Endothelial cell (in vitro differentiated cells): ENCODE measurements at regions not wholly inside any gene's neighbourhood (a gene's known extent, or its start where the extent isn't known, plus 50 kb on each side); places are given as distances from the start of the nearest gene placed in this dataset.
"Not testable (repeated sequence)": the region's sequence is repeated elsewhere in the genome, so short reads cannot be mapped to it uniquely, and the experiment has no call there.

ENCODE experiments used
- DNase-seq: peaks from one replicate; pipeline ENCODE4 v3.0.0; 2021; ENCODE audit warnings: low spot score
- H3K27ac Mint-ChIP-seq: one replicate; pipeline ENCODE4 v1.8.0; 2021; ENCODE audit warnings: mixed read lengths, inconsistent platforms; ENCODE audit not compliant: unreplicated experiment
- H3K27me3 Mint-ChIP-seq: one replicate; pipeline ENCODE4 v1.8.0; 2021; ENCODE audit warnings: mild to moderate bottlenecking, moderate library complexity, mixed read lengths, inconsistent platforms; ENCODE audit not compliant: unreplicated experiment
- H3K36me3 Mint-ChIP-seq: one replicate; pipeline ENCODE4 v1.8.0; 2021; ENCODE audit warnings: mild to moderate bottlenecking, low read depth, mixed read lengths, inconsistent platforms; ENCODE audit not compliant: unreplicated experiment
- H3K4me1 Mint-ChIP-seq: one replicate; pipeline ENCODE4 v1.8.0; 2021; ENCODE audit warnings: mild to moderate bottlenecking, mixed read lengths, inconsistent platforms; ENCODE audit not compliant: unreplicated experiment
- H3K4me3 Mint-ChIP-seq: one replicate; pipeline ENCODE4 v1.8.0; 2021; ENCODE audit warnings: mild to moderate bottlenecking, mixed read lengths, inconsistent platforms; ENCODE audit not compliant: unreplicated experiment
- H3K9me3 Mint-ChIP-seq: one replicate; pipeline ENCODE4 v1.8.0; 2021; ENCODE audit warnings: mixed read lengths, inconsistent platforms; ENCODE audit not compliant: unreplicated experiment
- CTCF ChIP-seq: fragments of 200-600 bp; sonication (generic); IDR thresholded peaks from one replicate; pipeline ENCODE4 v1.5.0; 2021; ENCODE audit warnings: antibody characterized with exemption; ENCODE audit not compliant: unreplicated experiment

- Mint-ChIP-seq H3K9me3 (no peaks in the 10 kb centered on the region), H3K27me3 (no peaks in the 10 kb centered on the region), H3K36me3 (no peaks in the 10 kb centered on the region), H3K4me1 (no peaks in the 10 kb centered on the region), H3K27ac (no peak overlapping the region), H3K4me3 (no peak overlapping the region)
- no peak for DNase-seq
- TF ChIP-seq CTCF = no peak
These were observed 294.8 kb downstream of the FOXO1 start for GRCh38 chr13:40371531-40372125.

- H3K27me3 Mint-ChIP-seq, H3K36me3 Mint-ChIP-seq, H3K9me3 Mint-ChIP-seq, H3K4me3 Mint-ChIP-seq, H3K4me1 Mint-ChIP-seq, DNase-seq, H3K27ac Mint-ChIP-seq: not testable (repeated sequence)
These were observed 292.8 kb downstream of the FOXO1 start for GRCh38 chr13:40373608-40374007.

- Mint-ChIP-seq H3K4me3 (no peak overlapping the region), H3K27ac (no peak overlapping the region), H3K9me3 (no peaks in the 10 kb centered on the region), H3K4me1 (peaks cover 4% of the 10 kb centered on the region), H3K27me3 (peaks cover 4% of the 10 kb centered on the region), H3K36me3 (no peaks in the 10 kb centered on the region)
- DNase-seq = no peak
- no peak for TF ChIP-seq CTCF
These were observed 290.8 kb downstream of the FOXO1 start for GRCh38 chr13:40375489-40376171.

GRCh38 chr13:40376296-40376849, 290.1 kb downstream of the FOXO1 start:
- no peak for DNase-seq
- Mint-ChIP-seq H3K27ac (no peak overlapping the region), H3K36me3 (no peaks in the 10 kb centered on the region), H3K4me3 (no peak overlapping the region), H3K27me3 (peaks cover 4% of the 10 kb centered on the region), H3K9me3 (no peaks in the 10 kb centered on the region), H3K4me1 (peaks cover 4% of the 10 kb centered on the region)
- TF ChIP-seq CTCF = no peak

GRCh38 chr13:40376867-40377535, 289.4 kb downstream of the FOXO1 start:
- no peak for TF ChIP-seq CTCF
- no peak for DNase-seq
- no peak overlapping the region for H3K4me3 Mint-ChIP-seq
- peaks cover 6% of the 10 kb centered on the region for H3K4me1 Mint-ChIP-seq
- H3K9me3 Mint-ChIP-seq = no peaks in the 10 kb centered on the region
- no peaks in the 10 kb centered on the region for H3K36me3 Mint-ChIP-seq
- H3K27me3 Mint-ChIP-seq = peaks cover 4% of the 10 kb centered on the region
- no peak overlapping the region for H3K27ac Mint-ChIP-seq
